ENCODE measurements at regions not wholly inside any gene's neighbourhood (a gene's known extent, or its start where the extent isn't known, plus 50 kb on each side); places are given as distances from the start of the nearest gene placed in this dataset.
A peak's percentile ranks its signal among the peaks of the same experiment; 100 is the strongest.
"Not testable (repeated sequence)": the region's sequence is repeated elsewhere in the genome, so short reads cannot be mapped to it uniquely, and the experiment has no call there.

GRCh38 chr5:66348387-66349125 is 204.5 kb downstream of the SREK1 start:
- no peak for DNase-seq

- DNase-seq, result no peak
Measured at GRCh38 chr5:66351813-66352212, 207.7 kb downstream of the SREK1 start.

DNA sequence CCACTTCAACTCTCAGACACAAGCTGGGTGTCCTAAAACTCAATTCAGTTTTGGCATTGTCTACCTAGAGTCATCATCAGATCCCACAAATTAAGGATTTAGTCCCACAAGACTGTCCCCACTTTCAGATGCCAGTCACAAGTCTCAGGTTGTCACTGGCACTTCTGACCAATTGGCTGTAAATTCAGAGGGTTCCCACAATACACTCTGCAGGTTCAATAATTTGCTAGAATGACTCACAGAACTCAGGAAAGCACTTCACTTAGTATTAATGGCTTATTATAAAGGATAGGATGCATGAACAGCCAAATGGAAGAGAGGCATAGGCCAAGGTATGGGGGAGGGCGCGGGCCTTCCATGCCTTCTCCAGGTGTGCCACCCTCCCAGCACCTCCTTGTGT is 209.1 kb downstream of the SREK1 start:
- DNase-seq, result no peak

DNA sequence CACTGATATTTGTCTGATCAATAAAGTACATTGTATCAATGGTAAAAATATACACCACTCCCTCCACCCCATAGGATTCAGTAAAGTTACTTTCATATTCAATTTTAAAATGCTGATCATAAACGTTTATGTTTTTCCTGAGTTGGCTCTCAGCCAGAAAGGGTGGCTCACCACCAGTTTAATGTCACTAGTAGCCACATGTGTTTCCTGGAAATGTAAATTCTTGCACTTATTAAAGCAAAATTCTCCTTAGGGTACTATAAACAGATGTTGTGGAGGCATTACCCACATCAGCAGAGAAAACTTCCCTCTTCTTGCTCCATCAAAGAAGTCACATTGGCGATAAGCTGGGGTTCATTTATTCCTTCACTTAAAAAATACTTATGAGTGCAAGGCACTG is 210.3 kb downstream of the SREK1 start:
- DNase-seq, result no peak

- no peak for DNase-seq
Measured at GRCh38 chr5:66356011-66356565, 212.0 kb downstream of the SREK1 start.

GRCh38 chr5:66358741-66359140 is 214.6 kb downstream of the SREK1 start:
- no peak for DNase-seq

- no peak for DNase-seq
Measured at GRCh38 chr5:66361070-66361469, 217.0 kb downstream of the SREK1 start.

DNA sequence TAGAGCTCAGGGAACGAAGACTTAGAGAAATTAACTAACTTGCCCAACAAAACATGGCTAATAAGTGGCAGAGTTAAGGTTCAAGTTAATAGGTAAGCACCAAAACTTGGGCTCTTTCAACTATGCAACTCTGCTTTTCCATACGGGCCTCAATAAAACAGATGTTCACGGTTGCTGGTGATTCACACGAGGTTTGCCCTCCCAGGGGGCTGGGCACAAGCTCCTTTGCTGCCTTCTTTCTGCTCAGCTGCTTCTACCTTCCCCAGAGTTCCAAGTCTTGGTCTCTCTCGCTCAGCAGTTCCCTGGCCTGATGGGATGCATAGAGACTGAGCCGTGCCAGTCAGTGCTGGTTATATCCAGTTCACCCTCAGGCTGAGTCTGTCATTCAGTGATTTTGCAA is 217.9 kb downstream of the SREK1 start:
- no peak for DNase-seq

GRCh38 chr5:66362687-66363086 is 218.6 kb downstream of the SREK1 start:
- DNase-seq, result no peak

DNA sequence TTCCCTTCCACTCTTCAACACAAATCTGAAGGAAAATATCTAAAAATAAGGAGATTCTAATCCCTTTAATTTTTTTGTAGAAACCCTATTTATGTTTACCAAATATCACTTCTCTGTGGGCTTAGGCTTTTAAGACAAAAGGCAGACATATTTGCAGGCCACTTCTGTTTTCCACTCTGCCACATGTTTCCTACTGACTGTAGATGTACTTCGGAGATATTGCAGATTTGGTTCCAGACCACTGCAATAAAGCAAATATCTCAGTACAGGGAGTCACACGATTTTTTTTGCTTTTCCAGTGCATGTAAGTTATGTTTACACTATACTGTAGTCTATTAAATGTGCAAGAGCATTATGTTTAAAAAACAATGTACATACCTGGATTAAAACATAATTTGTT is 219.0 kb downstream of the SREK1 start:
- no peak for DNase-seq

DNA sequence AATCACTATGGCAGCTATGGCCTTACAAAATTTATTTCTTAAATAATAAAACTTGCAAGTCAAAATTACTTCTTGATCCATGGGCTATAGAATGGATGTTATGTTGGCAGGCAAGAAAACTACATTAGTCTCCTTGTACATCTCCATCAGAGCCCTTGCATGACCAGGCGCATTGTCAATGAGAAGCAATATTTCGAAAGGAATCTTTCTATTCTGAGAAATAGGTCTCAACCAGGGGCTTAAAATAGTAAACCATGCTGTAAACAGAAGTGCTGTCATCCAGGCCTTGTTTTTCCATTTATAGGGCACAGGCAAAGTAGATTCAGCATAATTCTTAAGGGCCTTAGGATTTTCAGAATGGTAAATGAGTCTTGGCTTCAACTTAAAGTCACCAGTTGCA is 220.1 kb downstream of the SREK1 start:
- no peak for DNase-seq

DNA sequence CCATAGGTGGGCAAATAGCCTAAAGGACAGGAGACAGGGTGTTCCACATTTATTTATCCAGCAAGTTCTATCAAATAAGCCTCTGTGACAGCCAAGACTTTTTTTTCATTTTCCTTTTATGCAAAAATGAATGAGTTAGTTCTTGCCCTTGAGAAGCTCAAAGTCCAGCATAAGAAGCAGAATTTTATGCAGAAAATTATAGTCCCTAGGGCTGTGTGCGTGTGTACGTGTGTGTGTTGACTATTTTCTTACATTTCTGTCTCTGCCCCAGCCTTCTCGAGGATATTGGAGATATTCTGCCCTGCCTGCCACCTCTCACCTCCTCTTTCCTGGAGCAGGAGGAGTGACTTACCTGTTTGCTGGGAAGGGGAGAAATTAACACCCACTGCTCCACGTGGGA is 221.9 kb downstream of the SREK1 start:
- no peak for DNase-seq

DNA sequence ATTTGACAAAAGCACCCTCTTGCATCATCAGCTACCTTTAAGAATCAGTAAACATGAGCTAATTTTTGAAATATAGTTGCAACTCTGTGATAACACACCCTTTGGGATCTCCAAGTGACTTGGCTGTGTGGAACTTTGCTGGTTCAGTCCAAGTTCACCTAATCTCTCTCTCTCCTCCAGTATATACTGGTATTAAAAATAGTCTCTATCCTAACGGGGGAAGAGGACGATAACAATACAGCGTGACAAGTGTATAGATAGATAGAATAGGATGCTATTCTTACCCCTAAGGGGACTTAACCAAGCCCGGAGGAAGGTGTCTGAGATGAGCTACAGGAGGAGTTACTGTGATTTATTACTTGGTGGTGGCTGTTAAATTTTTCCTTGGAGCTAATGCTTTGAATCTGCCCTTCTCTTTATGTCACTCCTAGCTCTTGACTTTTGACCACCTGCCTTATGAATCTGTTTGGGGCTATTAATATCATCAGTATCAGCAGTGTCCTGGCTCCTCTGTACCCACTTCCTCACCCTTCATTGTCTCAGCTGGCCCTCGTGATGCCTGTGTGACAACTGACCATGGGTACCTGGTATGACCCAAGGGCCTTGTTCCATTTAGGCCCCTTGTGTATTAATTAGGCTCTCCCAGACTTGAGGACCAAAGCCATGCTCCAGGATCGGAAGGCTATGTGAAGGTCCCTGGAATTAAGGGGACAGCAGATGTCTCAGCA is 223.9 kb downstream of the SREK1 start:
- no peak for DNase-seq

GRCh38 chr5:66368811-66369210 is 224.7 kb downstream of the SREK1 start:
- no peak for DNase-seq

- DNase-seq, result no peak
Measured at GRCh38 chr5:66377747-66378146, 218.4 kb upstream of the MAST4 start.

GRCh38 chr5:66378407-66378806 is 217.8 kb upstream of the MAST4 start:
- DNase-seq, result no peak

DNA sequence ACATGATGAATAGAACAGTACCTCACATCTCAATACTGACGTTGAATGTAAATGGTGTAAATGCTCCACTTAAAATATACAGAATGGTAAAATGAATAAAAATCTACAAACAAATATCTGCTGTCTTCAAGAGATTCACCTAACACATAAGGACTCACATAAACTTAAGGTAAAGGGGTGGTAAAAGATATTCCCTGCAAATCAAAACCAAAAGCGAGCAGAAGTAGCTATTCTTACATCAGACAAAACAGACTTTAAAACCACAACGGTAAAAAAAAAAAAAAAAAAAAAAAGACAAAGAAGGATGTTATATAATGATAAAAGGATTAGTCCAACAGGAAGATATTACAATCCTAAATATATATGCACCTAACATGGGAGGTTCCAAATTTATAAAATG is 214.0 kb upstream of the MAST4 start:
- DNase-seq, result no peak

- not testable (repeated sequence) for DNase-seq
Measured at GRCh38 chr5:66405145-66405544, 191.0 kb upstream of the MAST4 start.

GRCh38 chr5:66406761-66407336 is 189.3 kb upstream of the MAST4 start:
- no peak for DNase-seq

DNA sequence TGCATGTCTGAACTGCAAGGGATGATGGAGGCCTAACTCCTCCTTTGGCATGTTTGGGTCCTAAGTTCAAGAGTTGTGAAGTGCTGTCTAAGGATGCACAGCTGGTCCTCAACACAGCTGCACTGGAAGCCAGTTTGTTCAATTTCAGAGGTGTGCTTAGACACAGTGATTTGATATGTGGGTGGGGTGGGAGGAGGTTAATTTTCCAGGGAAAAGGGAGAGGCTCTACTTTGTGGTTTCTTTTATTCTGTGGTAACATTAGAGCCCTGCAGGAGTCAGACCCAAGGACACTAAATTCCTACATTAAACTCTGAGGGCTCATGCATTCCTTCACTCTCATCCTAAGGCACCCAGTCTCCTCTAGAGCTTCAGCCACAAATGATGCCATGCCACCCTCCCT is 188.4 kb upstream of the MAST4 start:
- no peak for DNase-seq

DNA sequence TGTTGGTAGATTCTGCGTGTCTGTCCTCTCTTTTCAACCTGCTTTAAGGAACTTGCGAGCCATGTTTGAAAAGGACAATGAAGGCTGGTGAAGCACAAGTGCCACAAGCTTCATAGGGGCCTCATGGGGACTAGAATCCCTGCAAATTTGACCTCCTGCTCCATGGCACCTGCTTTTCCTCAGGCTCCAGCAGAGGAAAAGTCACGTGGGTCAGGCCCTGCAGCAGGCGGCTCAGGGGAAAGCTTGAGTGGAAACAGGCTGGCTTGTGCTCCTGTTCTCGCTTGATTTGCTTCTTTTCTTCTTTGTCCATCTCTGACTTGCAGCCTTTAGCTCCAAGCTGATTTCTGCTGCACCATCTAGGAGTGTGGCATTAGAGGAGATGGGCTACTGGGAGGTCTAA is 187.6 kb upstream of the MAST4 start:
- no peak for DNase-seq

DNA sequence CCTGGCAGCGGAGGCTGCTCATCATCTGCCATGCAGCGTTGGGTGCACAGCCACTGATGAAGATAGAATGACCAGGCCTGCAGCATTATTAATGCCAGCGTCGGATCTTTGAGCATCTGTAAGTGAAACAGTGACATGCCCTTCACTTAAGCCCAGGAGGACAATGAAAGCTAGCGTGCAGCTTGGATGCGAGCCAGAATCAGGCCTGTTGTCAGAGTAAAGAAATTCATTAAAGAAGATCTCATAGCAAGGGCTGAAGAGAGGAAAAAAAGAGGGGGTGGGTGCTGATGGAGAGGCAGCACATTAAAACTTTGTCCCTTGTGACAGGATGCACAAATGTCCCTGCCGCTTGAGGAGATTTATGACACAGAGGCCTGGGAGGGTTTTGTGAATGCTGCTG is 186.1 kb upstream of the MAST4 start:
- peak in 2 of 51 donors; percentile 1 to 3 for DNase-seq

DNA sequence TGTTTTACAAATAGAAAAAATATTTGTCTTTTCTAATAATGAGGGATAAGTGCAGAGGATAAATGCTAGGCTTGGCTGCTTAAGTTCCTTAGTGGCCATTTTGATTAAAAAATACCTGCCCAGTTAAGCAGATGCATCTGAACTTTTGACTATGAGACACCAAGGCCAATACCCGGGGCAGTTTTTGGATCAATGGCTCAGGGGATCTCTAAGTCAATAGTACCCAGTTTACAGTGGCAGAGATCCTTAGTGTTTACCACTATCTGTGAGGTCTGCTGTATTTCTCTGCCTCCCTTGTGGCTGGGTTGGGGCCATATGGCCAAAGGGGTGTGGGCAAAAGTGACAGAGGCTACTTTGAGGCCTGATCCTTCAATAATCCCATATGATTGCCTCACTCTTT is 184.5 kb upstream of the MAST4 start:
- DNase-seq, result no peak
